ENCODE measurements at regions not wholly inside any gene's neighbourhood (a gene's known extent, or its start where the extent isn't known, plus 50 kb on each side); places are given as distances from the start of the nearest gene placed in this dataset.

DNA sequence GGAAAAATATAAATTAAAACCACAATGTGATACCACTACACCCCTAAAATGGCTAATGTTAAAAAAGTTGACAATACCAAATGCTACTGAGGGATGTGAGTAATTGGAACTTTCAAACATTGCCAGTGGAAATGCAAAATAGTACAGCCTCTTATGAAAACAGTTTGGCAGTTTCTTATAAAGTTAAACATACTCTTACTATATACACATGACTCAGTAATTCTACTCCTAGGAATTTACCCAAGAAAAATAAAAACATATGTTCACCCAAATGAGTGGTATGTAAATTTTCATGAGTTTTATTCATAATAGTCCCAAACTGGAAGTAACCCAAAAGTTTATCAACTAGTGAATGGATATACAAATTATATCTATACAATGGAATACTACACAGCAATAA lies 228.0 kb downstream of the CYP26B1 start:
- DNase-seq, result no peak

GRCh38 chr2:71910277-71910676 lies 237.4 kb downstream of the CYP26B1 start:
- DNase-seq, result no peak

- no peak for DNase-seq
These were observed 238.9 kb downstream of the CYP26B1 start for GRCh38 chr2:71908798-71909197.

DNA sequence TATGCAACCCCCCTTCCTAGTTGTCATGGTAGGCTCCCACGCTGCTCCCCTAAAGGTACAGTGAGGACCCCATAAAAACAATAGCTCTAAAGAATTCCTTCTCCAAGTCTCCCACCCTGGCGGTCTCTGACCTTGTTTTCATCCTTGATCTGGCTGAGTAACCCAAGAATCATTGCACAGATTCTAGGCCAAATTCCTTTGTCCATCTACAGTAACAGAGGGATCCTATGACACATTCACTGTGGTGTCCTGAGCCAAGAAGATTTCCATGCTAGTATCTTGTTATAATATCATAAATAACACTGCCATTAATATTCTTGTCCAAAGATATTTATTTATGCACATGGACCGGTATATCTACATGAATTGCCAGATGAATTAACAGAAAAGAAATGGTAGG lies 240.2 kb downstream of the CYP26B1 start:
- no peak for DNase-seq

GRCh38 chr2:71906357-71906973 lies 241.2 kb downstream of the CYP26B1 start:
- no peak for DNase-seq

DNA sequence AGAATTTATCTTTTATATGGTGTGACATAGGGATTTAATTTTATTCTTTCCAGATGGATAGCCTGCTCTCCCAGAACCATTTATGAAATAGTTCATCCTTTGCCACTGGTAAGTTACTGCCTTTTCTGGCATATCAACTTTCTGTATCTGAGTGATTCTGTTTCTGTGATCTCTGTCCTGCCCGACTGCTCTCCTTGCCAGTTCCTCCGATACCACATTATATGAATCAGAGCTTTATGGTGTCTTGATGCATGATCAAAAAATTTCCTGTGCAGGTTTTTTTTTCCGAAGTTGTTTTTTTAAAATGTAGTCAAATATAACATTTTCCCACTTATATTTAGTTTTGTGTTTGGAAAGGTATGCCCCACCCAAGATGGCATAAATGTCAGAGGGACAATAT lies 242.5 kb downstream of the CYP26B1 start:
- no peak for DNase-seq

DNA sequence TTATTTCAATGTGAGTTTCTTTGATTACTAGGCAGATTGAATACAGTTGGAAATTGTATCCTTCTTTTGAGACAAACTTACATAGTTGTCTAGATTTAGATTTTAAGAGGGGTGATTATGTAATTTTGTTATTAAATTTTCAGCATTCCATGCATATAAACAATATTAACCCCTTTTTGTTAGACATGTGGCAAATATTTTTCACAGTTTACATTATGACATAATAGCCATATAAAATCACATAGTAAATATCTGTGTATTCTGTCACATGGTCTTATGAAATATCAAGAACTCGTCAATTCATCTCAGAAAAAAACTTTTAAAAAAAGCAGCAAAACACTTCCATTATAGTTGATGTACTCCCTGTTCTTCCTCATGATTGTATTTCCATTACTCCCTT lies 243.8 kb downstream of the CYP26B1 start:
- no peak for DNase-seq

GRCh38 chr2:71901466-71901865 lies 246.2 kb downstream of the CYP26B1 start:
- no peak for DNase-seq

- no peak for DNase-seq
These were observed 248.6 kb downstream of the CYP26B1 start for GRCh38 chr2:71898851-71899681.

GRCh38 chr2:71898375-71898774 lies 249.3 kb downstream of the CYP26B1 start:
- no peak for DNase-seq

- no peak for DNase-seq
These were observed 249.8 kb downstream of the CYP26B1 start for GRCh38 chr2:71897836-71898235.

DNA sequence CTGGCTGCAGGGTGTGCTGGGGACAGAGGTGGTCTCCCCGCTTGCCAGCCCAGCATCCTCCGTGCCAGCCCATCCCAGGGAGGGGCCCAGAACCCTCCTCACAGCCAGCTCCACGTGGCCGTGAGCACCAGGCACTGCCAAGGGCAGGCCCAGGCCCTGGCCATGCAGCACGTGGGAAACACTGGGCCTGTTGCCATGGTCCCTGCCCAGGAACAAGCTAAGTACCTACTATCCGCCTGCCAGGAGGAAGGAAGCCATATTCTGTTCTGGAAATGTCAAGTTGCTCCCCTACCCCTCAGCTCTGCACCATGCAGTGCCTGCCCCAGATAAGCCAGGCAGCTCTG lies 250.6 kb downstream of the CYP26B1 start:
- DNase-seq, result no peak

- DNase-seq, result no peak
These were observed 251.1 kb downstream of the CYP26B1 start for GRCh38 chr2:71896385-71897136.

GRCh38 chr2:71895320-71896161 lies 252.1 kb downstream of the CYP26B1 start:
- no peak for DNase-seq

DNA sequence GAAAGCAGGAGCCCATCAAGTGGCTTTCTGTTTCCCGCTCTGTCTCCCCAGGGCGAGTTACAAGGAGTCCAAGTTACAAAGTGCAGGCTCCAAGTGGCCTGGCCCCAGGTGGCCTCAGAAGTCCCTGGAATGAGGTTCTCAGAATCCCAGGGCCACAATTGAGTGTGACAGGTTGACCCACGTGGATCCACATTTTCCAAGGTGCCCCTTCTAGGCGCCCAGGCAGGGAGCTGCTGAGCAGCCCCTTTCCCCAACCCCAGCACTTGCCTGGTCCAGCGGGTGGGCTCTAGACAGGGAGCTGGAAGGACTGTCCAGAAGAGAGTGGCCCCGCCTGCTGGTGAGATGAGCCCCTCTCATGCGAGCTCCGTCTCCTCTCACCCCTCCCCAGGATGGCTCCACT lies 253.4 kb downstream of the CYP26B1 start:
- DNase-seq, result no peak

GRCh38 chr2:71893646-71894045 lies 254.0 kb downstream of the CYP26B1 start:
- no peak for DNase-seq

DNA sequence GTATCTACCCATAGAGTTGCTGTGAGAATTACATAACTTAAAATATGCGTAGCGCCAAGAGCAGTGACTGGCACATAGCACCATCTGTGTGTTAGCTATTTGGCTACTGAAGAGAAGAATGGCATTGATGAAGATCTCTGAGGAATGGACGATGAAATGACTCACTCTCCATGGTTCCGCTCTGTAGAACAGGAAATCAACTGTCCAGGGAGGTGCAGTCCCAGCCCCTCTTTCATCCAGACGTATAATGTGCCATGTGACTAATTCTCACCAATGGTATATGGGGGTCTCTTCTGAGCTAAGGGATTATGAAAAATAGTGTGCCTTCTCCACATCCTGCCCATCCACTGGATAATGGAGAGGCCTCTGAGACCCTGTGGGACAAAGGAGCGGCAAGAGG lies 254.8 kb downstream of the CYP26B1 start:
- DNase-seq, result no peak

GRCh38 chr2:71892423-71892730 lies 255.3 kb downstream of the CYP26B1 start:
- no peak for DNase-seq

GRCh38 chr2:71891719-71892422 lies 255.8 kb downstream of the CYP26B1 start:
- no peak for DNase-seq

DNA sequence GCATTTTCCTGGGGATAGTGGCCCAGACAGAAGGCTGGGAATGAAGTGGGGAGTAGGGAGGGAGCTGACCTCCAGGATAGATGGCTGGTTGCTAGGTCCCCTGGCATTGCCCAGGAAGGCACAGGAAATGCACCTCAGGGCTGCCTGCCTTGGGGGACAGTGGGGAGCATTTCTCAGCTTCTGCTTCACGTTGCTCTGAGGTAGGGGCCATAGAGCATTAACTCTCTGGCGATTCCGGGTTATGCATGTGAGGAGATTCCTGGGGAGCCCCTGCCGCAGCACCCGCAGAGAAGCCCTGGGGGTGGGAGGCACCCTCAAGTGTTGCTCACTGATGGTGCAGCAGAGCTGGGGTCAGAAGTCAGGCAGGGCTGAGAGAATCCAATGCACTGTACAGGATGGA lies 256.5 kb downstream of the CYP26B1 start:
- no peak for DNase-seq

- DNase-seq, result no peak
These were observed 257.6 kb downstream of the CYP26B1 start for GRCh38 chr2:71889759-71890684.
